HCT116 (cell line): ENCODE measurements at regions not wholly inside any gene's neighbourhood (a gene's known extent, or its start where the extent isn't known, plus 50 kb on each side); places are given as distances from the start of the nearest gene placed in this dataset.

Experiments used
- ATAC-seq: fragments of 200-7000 bp; cut with Tn5 transposase; 2 replicates; pipeline ENCODE4 v1.9.1; 2020; ENCODE audit warnings: mild to moderate bottlenecking, moderate library complexity
- BruUV-seq: library from RNA; stranded (reverse); fragments of 400-500 nt; replicated peaks from 2 replicates; lab custom pipeline; 2021; lab: Mats Ljungman, UMichigan
- CTCF ChIA-PET: fragments of 300-600 bp; sonication (Branson Sonifier 250); formaldehyde crosslinking; loops from one replicate; lab custom pipeline; 2021; ENCODE audit warnings: antibody characterized with exemption; lab: Charles Lee
- POLR2A ChIA-PET: fragments of 300-600, 350-600 bp; sonication (Branson Sonifier 250); formaldehyde crosslinking; loops from one replicate; lab custom pipeline; 2021; ENCODE audit warnings: antibody characterized with exemption; lab: Charles Lee
- RAD21 ChIA-PET, 2 experiments: fragments of 300-600 bp; sonication (Branson Sonifier 250); formaldehyde crosslinking; loops; one replicate each; lab custom pipeline; 2023; ENCODE audit warnings: low total read pairs in 2 of 2; ENCODE audit not compliant: uncharacterized antibody in 2 of 2, unreplicated experiment in 2 of 2, low non-redundant PET in 1 of 2; lab: Charles Lee
- DNase-seq: peaks from one replicate; pipeline ENCODE4 v3.0.0-alpha.2; 2010; ENCODE audit warnings: low read depth, low spot score
- H2AFZ ChIP-seq: fragments of 200-600 bp; shearing (Covaris generic), sonication (generic); 2 replicates; pipeline ENCODE4 v1.6.1; 2017; ENCODE audit warnings: low read depth, mixed run types, mixed read lengths, antibody characterized with exemption, low read length; ENCODE audit not compliant: poor library complexity, severe bottlenecking
- H3K27ac ChIP-seq: 2 replicates; pipeline ENCODE4 v1.5.1; 2012; ENCODE audit warnings: low read depth, low read length
- H3K27me3 ChIP-seq: fragments of 200-600 bp; sonication (generic); 2 replicates; pipeline ENCODE4 v1.6.1; 2016; ENCODE audit warnings: mixed run types, low read length, mixed read lengths; ENCODE audit not compliant: insufficient read depth
- H3K36me3 ChIP-seq, 2 experiments: fragments of 200-500 bp in 1 of 2; fragments of 200-600 bp in 1 of 2; sonication (Bioruptor generic) in 1 of 2; sonication (generic) in 1 of 2; 2 replicates each; pipeline versions ENCODE4 v1.5.1 to v1.6.1; 2014 to 2016; ENCODE audit warnings: low read length in 2 of 2, inconsistent platforms in 1 of 2, mixed read lengths in 1 of 2, mixed run types in 1 of 2; ENCODE audit not compliant: insufficient read depth in 2 of 2, control insufficient read depth in 1 of 2
- H3K4me1 ChIP-seq, 2 experiments: fragments of 200-600 bp in 1 of 2; sonication (generic) in 1 of 2; 2 replicates each; pipeline versions ENCODE4 v1.5.1 to v1.6.1; 2012 to 2017; ENCODE audit warnings: low read length in 2 of 2, inconsistent platforms in 1 of 2, mild to moderate bottlenecking in 1 of 2, mixed read lengths in 1 of 2, mixed run types in 1 of 2, moderate library complexity in 1 of 2; ENCODE audit not compliant: insufficient read depth in 2 of 2, control insufficient read depth in 1 of 2
- H3K4me2 ChIP-seq: fragments of 200-600 bp; sonication (generic); 2 replicates; pipeline ENCODE4 v1.6.1; 2017; ENCODE audit warnings: mixed run types, low read length, mixed read lengths
- H3K4me3 ChIP-seq, 2 experiments: fragments of 200-600 bp in 1 of 2; sonication (generic) in 1 of 2; replicated peaks in 1 of 2; 2 replicates each; pipeline ENCODE4 v1.5.1; 2011 to 2016; ENCODE audit warnings: low read length in 2 of 2, control low read depth in 1 of 2, low read depth in 1 of 2, mild to moderate bottlenecking in 1 of 2, mixed read lengths in 1 of 2, mixed run types in 1 of 2
- H3K79me2 ChIP-seq: fragments of 200-600 bp; sonication (generic); 2 replicates; pipeline ENCODE4 v1.6.1; 2017; ENCODE audit warnings: mild to moderate bottlenecking, mixed run types, low read length, moderate library complexity, mixed read lengths; ENCODE audit not compliant: insufficient read depth
- H3K9ac ChIP-seq: fragments of 200-600 bp; sonication (generic); 2 replicates; pipeline ENCODE4 v1.6.1; 2016; ENCODE audit warnings: low read length, mixed read lengths
- H3K9me2 ChIP-seq: fragments of 200-600 bp; sonication (generic), shearing (Covaris generic); 2 replicates; pipeline ENCODE4 v1.6.1; 2017; ENCODE audit warnings: mixed run types, mild to moderate bottlenecking, moderate library complexity; ENCODE audit not compliant: insufficient read depth
- H3K9me3 ChIP-seq, 2 experiments: fragments of 200-500 bp in 1 of 2; fragments of 200-600 bp in 1 of 2; sonication (Bioruptor generic) in 1 of 2; sonication (generic) in 1 of 2; 2 replicates each; pipeline ENCODE4 v1.6.1; 2014 to 2017; ENCODE audit warnings: low read length in 2 of 2, mixed read lengths in 2 of 2, inconsistent platforms in 1 of 2, low read depth in 1 of 2, mild to moderate bottlenecking in 1 of 2, mixed run types in 1 of 2, moderate library complexity in 1 of 2; ENCODE audit not compliant: control insufficient read depth in 1 of 2, insufficient read depth in 1 of 2
- H4K20me1 ChIP-seq: fragments of 200-600 bp; sonication (generic), shearing (Covaris generic); 2 replicates; pipeline ENCODE4 v1.6.1; 2017; ENCODE audit warnings: mixed run types, mild to moderate bottlenecking, moderate library complexity; ENCODE audit not compliant: insufficient read depth
- CBX3 ChIP-seq: IDR thresholded peaks from 2 replicates; pipeline ENCODE4 v1.6.1; 2012; ENCODE audit warnings: low read depth
- CEBPB ChIP-seq: IDR thresholded peaks from 2 replicates; pipeline ENCODE4 v1.6.1; 2012; ENCODE audit warnings: low read depth
- ELF1 ChIP-seq: IDR thresholded peaks from 2 replicates; pipeline ENCODE4 v1.6.1; 2012; ENCODE audit warnings: low read depth, borderline replicate concordance
- FOSL1 ChIP-seq: IDR thresholded peaks from 2 replicates; pipeline ENCODE4 v1.6.1; 2012; ENCODE audit warnings: low read depth
- JUND ChIP-seq: IDR thresholded peaks from 2 replicates; pipeline ENCODE4 v1.6.1; 2012
- POLR2AphosphoS5 ChIP-seq: IDR thresholded peaks from 2 replicates; pipeline ENCODE4 v1.6.1; 2011; ENCODE audit warnings: mild to moderate bottlenecking, low read depth, low read length, moderate library complexity
- SIN3A ChIP-seq: IDR thresholded peaks from 2 replicates; pipeline ENCODE4 v1.6.1; 2012; ENCODE audit warnings: low read depth
- SP1 ChIP-seq: IDR thresholded peaks from 2 replicates; pipeline ENCODE4 v1.6.1; 2012; ENCODE audit warnings: low read depth
- TCF7L2 ChIP-seq: IDR thresholded peaks from 2 replicates; pipeline ENCODE4 v1.7.0; 2011; ENCODE audit warnings: borderline replicate concordance, inconsistent platforms; ENCODE audit not compliant: insufficient read depth, insufficient read length; ENCODE audit errors: extremely low read depth
- ZFX ChIP-seq: fragments of 450-650 bp; IDR thresholded peaks from 2 replicates; pipeline ENCODE4 v1.6.1; 2017
- intact Hi-C: fragments of 100-400 bp; cut with micrococcal nuclease; formaldehyde crosslinking; loops from 2 replicates; pipeline ENCODE4 v1.10.0; 2022
- TF ChIP-seq, protein P1 (sequence below): IDR thresholded peaks from 2 replicates; pipeline ENCODE4 v1.6.1; 2012
- TF ChIP-seq, protein P2 (sequence below): IDR thresholded peaks from 2 replicates; pipeline ENCODE4 v1.6.1; 2012; ENCODE audit warnings: low read depth
- TF ChIP-seq, protein P3 (sequence below): IDR thresholded peaks from 2 replicates; pipeline ENCODE4 v1.6.1; 2011; ENCODE audit warnings: mild to moderate bottlenecking, low read length, moderate library complexity; ENCODE audit not compliant: insufficient replicate concordance; ENCODE audit errors: extremely low read depth
- TF ChIP-seq, protein P4 (sequence below): IDR thresholded peaks from 2 replicates; pipeline ENCODE4 v1.6.1; 2012

DNA sequence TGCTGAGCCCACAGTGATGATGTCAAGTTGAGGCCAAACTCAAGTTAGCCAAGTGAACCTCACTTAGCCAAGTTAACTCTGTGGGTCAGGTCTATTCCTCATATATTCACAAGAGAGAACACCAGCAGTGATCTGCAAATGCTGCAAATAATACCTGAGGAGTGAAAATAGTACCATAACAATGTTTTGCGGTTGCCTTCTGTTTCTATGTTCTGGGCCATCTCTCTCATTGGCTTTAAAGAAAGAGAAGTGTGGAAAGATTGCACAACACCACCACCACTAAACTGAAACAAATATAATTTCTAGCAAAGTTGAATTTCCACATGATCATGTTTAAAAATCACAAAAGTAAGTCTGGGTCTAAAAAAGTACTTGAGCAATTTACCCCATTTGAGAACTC lies 211.1 kb upstream of the GALNT5 start (continued):
- TF ChIP-seq SP1 (no peak), TCF7L2 (no peak)

DNA sequence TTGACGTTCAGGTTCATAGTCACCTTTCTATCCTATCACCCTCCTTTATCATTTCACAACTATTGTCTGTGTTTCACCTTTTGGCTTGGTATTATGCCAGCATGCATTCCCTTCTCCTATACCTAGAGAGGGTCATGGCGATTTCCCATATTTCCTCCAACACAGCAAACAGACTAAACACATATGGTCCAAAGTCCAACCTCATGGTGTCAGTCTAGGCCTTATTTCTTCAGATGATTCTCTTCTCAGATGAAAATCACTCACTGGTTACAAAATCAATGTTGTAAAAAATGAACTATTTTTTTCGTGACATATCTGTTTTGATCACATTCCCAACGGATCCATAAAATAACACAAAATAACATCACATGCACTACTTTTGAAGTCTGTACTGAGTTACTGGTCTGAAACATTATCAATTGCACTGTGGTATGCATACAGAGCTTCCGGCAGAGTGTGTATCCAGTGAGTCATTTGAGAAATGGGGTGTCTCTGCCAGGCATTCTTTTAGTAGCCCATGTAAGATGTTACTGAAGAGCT lies 204.8 kb upstream of the GALNT5 start:
- Histone ChIP-seq H3K9ac (no peak overlapping the region), H2AFZ (peak overlapping the region; percentile 81), H3K27me3 (no peaks in the 10 kb centered on the region), H4K20me1 (no peaks in the 10 kb centered on the region), H3K36me3 (no peaks in the 10 kb centered on the region), H3K27ac (peak overlapping the region; percentile 20; the same call in 1 of the 2 replicates), H3K4me1 (peaks cover 10 to 28% of the 10 kb centered on the region in 2 experiments), H3K4me3 (no peak overlapping the region), H3K79me2 (no peaks in the 10 kb centered on the region), H3K9me3 (no peaks in the 10 kb centered on the region), H3K4me2 (peak overlapping the region; percentile 49), H3K9me2 (no peaks in the 10 kb centered on the region)
- TF ChIP-seq ELF1 (0 out of 2 replicates have a peak, but pooled peaks have one; percentile 9), JUND (peak; percentile 64), CEBPB (peak; percentile 31; the same call in 1 of the 2 replicates), SIN3A (no peak), ZFX (no peak), SP1 (peak; percentile 58), FOSL1 (peak; percentile 55), POLR2AphosphoS5 (0 out of 2 replicates have a peak, but pooled peaks have one; percentile 20), CBX3 (peak; percentile 66; the same call in 1 of the 2 replicates), TCF7L2 (no peak)
- TF ChIP-seq, protein P1, sequence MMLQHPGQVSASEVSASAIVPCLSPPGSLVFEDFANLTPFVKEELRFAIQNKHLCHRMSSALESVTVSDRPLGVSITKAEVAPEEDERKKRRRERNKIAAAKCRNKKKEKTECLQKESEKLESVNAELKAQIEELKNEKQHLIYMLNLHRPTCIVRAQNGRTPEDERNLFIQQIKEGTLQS, result no peak
- TF ChIP-seq, protein P2, sequence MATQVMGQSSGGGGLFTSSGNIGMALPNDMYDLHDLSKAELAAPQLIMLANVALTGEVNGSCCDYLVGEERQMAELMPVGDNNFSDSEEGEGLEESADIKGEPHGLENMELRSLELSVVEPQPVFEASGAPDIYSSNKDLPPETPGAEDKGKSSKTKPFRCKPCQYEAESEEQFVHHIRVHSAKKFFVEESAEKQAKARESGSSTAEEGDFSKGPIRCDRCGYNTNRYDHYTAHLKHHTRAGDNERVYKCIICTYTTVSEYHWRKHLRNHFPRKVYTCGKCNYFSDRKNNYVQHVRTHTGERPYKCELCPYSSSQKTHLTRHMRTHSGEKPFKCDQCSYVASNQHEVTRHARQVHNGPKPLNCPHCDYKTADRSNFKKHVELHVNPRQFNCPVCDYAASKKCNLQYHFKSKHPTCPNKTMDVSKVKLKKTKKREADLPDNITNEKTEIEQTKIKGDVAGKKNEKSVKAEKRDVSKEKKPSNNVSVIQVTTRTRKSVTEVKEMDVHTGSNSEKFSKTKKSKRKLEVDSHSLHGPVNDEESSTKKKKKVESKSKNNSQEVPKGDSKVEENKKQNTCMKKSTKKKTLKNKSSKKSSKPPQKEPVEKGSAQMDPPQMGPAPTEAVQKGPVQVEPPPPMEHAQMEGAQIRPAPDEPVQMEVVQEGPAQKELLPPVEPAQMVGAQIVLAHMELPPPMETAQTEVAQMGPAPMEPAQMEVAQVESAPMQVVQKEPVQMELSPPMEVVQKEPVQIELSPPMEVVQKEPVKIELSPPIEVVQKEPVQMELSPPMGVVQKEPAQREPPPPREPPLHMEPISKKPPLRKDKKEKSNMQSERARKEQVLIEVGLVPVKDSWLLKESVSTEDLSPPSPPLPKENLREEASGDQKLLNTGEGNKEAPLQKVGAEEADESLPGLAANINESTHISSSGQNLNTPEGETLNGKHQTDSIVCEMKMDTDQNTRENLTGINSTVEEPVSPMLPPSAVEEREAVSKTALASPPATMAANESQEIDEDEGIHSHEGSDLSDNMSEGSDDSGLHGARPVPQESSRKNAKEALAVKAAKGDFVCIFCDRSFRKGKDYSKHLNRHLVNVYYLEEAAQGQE, result no peak
- TF ChIP-seq, protein P3, sequence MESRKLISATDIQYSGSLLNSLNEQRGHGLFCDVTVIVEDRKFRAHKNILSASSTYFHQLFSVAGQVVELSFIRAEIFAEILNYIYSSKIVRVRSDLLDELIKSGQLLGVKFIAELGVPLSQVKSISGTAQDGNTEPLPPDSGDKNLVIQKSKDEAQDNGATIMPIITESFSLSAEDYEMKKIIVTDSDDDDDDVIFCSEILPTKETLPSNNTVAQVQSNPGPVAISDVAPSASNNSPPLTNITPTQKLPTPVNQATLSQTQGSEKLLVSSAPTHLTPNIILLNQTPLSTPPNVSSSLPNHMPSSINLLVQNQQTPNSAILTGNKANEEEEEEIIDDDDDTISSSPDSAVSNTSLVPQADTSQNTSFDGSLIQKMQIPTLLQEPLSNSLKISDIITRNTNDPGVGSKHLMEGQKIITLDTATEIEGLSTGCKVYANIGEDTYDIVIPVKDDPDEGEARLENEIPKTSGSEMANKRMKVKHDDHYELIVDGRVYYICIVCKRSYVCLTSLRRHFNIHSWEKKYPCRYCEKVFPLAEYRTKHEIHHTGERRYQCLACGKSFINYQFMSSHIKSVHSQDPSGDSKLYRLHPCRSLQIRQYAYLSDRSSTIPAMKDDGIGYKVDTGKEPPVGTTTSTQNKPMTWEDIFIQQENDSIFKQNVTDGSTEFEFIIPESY, result no peak
- TF ChIP-seq, protein P4, sequence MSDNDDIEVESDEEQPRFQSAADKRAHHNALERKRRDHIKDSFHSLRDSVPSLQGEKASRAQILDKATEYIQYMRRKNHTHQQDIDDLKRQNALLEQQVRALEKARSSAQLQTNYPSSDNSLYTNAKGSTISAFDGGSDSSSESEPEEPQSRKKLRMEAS, result no peak; the same call in 1 of the 2 replicates
- DNase-seq (peak; percentile 24), ATAC-seq (peak; percentile 77)
- ChIA-PET RAD21 (no interaction called here), CTCF (no interaction called here), POLR2A (no interaction called here)
- intact Hi-C loops, result loop anchor here (5.0 to 10.0 kb wide), 2 partner anchors 468 to 980 kb away; no protein-coding TSS in a partner anchor
- BruUV-seq, result no TSS peak
